ENCODE measurements at regions not wholly inside any gene's neighbourhood (a gene's known extent, or its start where the extent isn't known, plus 50 kb on each side); places are given as distances from the start of the nearest gene placed in this dataset.
"Not testable (repeated sequence)": the region's sequence is repeated elsewhere in the genome, so short reads cannot be mapped to it uniquely, and the experiment has no call there.

DNA sequence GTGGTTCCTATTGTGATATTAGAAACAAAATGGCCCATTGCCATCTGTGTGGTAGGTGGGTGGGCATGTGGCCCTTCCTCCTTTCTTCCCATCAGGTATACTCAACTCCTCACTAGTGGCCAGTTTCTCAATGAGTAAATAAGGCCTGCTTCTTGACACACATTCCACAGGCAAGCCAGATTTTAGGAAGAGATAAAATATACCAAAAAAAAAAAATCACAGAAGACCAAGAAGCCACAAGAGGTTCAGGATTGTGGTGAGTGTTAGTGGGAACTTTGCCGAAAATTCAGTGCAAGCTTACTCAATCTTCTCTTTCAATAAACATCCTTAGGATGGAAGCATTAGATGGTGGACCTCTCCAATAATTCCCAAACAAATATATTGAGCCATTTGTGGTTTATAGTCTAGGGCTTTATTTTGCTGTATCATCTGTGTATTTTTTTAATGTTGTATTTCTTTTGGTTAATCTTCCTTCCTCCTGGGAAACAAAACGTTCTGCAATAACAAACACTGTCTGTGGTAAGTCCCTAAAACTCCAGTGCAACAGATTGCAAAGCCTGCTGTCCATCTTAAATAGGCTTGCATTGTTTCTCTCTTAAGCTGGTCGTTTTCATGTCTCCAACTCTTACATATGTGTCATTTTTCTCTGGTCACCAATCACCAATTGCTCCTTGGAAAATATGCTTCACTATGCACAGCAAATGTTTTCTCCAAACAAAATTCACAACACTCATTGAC is 289.9 kb upstream of the KITLG start:
- no peak for FAIRE-seq

DNA sequence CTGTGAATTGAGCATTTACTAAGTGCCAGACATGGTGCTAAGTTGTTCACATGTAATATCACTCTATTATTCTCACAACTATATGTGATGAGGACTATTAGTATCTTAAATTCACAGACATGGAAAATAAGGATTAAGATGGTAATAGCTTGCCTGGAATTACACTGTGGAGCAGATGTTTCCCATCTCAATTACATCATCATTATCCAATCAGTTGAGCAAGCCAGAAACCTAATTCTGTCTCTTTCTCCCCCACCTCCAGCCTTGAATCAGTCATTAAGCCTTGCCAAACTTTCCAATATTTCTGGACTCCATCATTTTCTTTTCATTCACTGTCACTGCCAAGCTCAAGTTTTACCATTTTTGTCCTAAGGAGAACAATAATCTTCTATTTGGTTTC is 287.8 kb upstream of the KITLG start:
- FAIRE-seq, result no peak

DNA sequence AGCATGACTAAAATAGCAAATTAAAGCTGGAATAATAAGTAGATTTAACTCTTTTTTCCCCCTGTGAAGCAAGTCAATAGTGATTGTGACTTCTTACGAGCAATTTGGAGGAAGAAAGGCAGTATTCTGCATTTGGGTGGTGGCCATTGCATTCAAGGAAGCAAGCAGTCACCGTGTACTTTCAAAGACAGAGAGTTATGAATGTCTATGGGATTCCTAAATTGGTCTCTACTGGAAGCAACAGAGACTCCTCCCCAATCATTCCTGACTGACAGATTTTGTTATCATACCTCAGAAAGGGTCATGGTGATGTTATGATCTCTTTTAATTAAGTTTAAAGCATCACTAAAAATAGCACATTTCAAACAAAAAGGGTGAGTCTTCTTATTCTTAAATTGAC is 287.2 kb upstream of the KITLG start:
- no peak for FAIRE-seq

DNA sequence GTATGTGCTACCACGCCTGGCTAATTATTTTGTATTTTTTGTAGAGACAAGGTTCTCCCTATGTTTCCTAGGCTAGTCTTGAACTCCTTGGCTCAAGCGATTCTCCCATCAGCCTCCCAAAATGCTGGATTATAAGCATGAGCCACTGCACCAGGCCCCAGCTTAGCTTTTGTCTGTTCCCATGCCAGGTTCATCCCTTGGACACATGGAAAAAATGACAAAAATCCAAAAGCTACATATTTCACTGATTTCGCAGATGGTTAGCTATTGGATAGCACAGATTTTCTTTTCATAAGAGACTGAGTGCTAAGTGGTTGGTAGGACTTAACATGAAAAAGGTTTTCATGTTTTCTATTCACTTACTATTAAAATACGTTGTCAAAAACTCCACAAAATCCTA is 286.6 kb upstream of the KITLG start:
- FAIRE-seq, result no peak

DNA sequence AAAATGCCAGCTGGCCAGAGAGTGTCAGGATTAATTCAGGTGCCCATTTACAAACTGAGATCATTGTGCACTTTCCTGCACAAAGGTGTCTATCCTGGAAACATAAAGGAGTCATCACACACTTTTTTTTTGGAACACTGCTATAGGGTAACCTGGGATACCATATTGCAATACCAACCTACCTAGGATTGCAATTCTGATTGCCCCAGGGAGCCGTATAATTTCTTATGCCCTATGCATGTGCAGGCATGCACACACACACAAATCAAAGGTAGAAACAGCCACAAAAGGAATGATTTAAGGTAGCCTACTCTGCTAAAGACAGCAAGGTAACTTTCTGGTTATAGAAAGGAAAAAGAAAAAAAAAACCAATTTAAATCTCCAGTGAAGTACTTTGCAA is 285.3 kb upstream of the KITLG start:
- no peak for FAIRE-seq

DNA sequence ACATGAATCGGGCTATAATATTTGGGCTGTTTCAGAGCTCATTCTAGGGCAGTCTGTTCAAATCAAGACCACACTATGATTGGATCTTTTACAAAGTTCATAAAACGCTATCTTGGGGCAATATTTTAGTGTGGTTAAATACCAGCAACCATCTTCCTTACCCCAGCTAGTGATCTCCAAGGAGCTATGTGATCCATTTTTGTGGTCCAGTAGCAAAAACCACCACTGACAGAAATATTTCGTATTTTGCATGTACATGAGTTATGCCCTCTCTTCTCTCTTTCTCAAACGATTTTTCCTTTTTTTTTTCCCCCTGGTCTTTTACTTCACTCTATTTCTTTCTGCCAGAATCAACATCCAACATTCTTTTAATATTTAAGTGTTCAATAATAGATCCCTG is 280.6 kb upstream of the KITLG start:
- FAIRE-seq, result no peak

DNA sequence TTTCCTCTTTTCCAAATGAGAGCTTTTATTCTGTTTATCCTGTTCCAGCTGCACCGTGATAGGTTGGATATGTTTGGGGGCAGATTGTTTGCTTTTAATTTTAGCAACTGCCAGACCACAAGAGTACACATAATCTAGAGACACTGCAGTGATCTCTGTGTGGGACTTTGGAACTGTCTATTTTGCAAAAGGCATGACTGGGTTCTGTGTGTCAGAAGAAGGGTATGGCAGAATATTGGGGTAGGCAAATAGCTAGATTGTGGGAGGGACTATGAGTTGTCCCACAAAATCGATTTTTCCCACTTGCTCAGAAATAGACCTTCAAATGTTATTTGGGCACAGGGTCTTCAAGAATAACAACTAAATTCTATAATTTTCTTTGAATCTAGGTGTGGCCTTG is 275.9 kb upstream of the KITLG start:
- FAIRE-seq, result no peak

DNA sequence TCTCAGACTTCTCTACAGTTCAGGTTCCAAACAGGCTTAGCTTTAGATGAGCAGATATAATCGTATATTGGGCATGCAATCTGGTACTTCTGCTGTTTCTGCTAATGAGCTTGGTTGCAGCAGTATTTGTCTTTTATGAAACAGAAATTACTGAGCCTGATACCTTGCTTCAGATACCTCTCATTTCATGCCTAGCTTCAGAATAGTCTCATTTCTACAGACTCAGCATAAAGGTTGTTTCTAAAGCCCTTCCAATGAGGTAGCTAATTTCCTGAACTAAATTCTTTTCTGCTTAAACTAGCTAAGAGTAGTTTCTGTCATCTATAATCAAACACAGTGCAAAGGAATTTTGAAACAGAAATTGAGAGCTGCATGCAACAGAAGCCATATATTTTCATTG is 275.0 kb upstream of the KITLG start:
- FAIRE-seq, result no peak

DNA sequence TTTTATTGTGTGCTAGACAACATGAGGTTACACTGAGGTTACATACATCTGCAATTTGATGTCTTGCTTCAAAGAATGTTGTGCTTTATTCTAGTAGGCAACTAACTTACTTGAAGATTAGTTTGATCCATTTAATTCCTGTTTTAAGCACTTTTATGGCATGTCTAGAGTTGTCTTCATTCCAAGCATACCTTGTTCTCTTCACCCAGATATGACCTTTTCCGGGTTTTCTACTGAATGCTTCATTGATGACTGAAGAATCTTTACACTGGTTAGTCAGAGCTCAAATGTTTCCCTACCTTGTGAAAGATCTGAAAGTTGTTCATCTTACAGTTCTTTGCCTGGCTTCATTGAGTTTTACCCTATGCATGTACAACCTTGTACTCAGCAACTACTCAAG is 274.0 kb upstream of the KITLG start:
- no peak for FAIRE-seq

DNA sequence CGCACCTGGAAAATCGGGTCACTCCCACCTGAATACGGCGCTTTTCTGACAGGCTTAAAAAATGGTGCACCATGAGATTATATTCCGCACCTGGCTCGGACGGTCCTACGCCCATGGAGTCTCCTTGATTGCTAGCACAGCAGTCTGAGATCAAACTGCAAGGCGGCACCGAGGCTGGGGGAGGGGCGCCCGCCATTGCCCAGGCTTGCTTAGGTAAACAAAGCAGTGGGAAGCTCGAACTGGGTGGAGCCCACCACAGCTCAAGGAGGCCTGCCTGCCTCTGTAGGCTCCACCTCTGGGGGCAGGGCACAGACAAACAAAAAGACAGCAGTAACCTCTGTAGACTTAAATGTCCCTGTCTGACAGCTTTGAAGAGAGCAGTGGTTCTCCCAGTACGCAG is 267.0 kb upstream of the KITLG start:
- FAIRE-seq, result not testable (repeated sequence)

DNA sequence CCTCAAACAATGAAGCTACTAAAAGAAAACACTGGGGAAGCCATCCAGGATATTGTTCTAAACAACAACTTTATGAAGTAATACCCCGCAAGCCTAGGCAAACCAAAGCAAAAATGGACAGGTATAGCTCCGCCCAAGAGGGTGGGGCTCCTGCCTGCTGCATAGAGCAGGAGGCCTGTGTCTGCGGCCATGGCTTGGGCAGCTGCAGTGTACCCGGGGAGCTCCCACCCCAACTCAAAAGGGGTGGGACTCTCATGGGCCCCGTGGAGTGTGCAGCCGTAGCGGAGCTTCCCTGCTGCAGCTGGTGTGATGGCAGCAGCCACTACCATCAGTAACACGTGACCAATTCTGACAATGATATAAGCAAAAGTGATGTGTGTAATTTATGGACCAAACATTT is 264.2 kb upstream of the KITLG start:
- no peak for FAIRE-seq

DNA sequence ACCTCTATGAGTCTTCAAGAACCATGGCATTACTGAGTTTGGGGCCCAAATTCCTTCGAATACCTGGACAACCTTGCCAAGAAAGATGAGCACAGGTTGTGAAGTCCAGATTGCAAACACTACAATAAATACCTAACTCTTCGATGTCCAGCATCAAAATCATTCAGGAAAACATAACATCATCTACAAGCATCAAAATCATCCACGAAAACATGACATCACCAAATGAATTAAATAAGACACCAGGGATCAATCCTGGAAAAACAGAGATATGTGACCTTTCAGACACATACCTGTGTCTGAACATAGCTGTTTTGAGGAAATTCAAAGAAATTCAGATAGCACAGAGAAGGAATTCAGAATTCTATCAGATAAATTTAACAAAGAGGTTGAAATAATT is 262.0 kb upstream of the KITLG start:
- no peak for FAIRE-seq

DNA sequence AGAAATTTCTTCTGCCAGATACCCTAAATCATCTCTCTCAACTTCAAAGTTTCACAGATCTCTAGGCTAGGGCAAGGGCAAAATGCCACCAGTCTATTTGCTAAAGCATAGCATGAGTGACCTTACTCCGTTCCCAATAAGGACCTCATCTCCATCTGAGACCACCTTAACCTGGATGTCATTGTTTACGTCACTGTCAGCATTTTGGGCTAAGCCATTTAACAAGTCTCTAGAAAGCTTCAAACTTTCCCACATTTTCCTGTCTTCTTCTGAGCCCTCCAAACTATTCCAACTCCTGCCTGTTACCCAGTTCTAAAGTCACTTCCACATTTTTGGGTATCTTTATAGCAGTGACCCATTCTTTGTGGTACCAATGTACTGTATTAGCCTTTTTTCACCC is 259.2 kb upstream of the KITLG start:
- no peak for FAIRE-seq

DNA sequence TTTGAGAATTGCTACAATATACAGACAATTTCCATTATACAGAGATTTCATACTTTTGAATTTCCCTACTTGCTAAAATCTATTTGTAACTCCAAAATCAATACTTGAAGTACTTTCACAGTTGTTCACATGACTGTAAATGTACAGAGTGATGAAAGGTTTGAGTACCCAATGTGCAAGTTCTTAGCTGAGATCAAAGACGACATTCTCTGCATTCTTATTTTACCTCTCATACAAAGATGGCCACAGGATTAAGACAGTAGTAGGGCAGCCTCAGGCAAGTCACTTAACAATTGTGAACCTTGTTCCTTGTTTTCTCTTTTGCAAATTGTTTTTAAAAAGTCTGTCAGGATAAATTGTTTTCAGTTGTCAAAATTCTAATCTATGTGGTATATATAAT is 255.9 kb upstream of the KITLG start:
- FAIRE-seq, result no peak

DNA sequence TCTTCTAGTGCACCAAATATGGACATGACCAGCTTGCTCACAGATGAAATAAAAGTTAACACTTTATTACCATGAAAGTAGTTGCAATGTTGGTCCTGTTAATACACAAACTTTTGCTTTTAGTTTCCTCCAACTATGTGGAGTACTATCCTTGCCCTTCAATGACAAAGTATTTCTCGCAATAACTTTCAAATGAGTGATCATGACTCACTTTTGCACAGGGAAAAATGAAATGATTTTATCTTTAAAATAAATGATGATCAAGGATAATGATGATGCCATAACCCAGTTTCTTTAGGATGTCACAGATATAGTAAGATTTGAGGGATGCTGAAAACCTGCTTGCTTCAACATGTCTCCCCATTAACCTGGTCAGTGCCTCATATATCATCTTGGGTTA is 254.0 kb upstream of the KITLG start:
- FAIRE-seq, result no peak

DNA sequence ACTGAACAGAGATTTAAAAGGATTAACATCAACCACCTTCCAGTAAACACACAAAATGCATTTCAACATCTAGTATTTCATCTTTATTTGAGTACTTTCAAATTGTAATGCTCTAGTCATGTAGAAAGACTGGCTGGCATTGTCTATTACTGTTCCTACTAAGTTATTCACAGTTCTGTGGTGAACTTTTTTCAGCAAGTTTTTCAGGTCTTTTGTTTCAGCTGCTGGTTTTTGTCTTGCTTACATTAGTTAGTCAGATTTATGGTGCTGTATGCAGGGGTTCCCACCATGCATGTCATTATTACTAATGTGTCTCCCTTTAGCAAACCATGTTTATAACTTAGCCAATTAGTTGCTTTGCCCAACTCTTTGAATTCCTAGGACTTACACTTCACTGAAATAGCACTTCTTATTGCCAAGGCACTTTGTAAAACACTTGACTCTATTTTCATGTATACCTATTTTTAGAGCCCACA is 253.4 kb upstream of the KITLG start:
- no peak for FAIRE-seq

DNA sequence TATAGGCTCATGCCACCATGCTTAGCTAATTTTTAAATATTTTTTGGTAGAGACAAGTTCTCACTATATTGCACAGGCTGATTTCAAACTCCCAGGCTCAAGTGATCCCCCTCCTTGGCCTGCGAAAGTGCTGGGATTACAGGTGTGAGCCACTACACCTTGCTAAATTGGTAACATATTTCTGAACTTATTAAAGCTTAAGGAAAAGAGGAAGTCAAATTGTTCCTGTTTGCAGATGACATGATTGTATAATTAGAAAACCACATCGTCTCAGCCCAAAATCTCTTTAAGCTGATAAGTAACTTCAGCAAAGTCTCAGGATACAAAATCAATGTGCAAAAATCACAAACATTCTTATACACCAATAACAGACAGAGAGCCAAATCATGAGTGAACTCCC is 248.3 kb upstream of the KITLG start:
- not testable (repeated sequence) for FAIRE-seq

DNA sequence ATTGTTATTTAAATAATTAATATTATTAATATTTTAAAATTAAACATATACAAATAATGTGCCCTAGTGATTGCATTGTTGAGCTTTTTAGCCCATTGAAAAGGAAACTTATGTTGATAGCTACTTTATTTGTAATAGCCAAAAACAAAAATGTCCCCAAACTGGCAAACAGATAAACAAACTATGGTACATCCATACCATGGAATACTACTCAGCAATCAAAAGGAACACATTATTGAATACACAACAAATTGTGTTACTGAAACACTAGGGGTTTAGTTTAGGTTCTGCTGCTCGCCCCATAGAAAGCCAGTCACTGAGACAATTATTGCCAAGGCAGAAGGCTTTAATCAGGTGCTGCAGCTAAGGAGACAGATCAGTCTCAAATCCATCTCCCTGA is 239.7 kb upstream of the KITLG start:
- FAIRE-seq, result no peak

DNA sequence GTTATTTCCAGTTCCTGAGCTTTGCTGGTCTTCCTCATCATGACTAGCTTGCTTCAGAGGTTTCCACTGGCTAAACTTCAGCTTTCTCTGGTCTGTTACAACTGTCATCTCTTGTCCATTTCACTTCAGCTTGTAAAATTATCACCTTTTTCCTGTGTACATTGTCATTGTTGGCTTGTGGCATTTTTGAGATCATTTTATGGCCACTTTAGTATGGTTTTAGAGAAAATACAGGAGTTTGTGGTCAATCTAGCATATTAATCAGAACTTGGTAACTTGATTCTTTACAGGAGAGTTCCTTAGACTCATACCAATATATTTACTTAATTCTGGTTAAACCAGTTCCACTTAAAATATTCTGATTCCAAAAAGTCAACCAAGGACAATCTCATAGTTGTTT is 235.9 kb upstream of the KITLG start:
- no peak for FAIRE-seq

DNA sequence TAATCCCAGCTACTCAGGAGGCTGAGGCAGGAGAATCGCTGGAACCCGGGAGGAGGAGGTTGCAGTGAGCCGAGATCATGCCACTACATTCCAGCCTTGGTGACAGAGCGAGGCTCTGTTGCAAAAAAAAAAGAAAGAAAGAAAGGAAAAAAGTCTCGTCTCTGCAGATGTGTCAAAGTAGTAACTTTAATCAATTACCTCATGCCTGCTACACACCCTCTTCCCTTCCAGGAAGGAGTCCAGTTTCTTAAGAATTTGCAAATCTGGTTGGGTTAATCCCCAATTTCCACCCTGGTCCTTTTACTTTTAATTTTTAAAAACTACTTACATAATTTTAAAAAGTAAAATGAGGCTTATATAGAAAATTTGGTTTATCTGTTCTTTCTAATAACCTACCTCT is 234.5 kb upstream of the KITLG start:
- no peak for FAIRE-seq

DNA sequence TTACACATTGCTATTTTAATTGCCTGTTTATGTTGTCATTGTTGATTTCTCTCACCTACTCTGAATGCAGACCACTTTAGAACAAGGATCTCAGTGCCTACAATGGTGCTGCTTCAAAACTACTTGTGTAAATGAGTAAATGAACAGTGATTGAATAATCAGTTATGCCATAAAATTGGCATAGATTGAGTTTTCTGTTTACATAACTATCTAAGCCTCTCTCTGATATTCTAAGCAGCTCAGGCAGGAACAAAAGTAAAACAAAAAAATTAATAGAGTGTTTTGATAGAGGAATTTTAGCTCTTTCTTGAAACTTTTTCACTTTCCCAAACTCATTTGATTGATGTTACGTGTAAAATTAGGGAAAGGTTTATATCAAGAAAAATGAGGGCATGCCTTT is 232.3 kb upstream of the KITLG start:
- FAIRE-seq, result no peak

DNA sequence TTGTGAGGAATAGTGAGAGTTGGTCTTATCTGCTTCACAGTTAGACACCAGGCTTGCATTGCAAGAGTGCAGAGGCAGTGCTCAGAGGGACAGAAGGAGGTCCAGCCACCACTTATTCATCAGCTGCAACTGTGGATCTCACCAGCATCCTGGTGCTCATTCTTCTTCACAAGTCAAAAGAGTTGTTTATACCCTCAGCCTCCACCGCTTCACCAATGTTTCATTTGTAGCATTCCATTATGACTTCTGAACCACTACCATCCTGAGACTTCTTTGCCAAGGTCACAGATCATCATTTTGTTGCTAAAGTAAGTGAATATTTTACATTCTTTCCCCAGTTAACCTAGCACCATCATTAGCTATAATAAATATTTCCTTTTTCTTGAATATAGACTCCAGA is 230.5 kb upstream of the KITLG start:
- no peak for FAIRE-seq

DNA sequence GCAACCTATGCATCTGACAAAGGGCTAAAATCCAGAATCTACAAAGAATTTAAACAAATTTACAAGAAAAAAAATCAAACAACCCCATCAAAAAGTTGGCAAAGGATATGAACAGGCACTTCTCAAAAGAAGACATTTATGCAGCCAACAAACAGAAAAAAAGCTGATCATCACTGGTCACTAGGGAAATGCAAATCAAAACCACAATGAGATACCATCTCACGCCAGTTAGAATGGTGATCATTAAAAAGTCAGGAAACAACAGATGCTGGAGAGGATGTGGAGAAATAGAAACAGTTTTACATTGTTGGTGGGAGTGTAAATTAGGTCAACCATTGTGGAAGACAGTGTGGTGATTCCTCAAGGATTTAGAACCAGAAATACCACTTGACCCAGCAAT is 229.6 kb upstream of the KITLG start:
- not testable (repeated sequence) for FAIRE-seq

DNA sequence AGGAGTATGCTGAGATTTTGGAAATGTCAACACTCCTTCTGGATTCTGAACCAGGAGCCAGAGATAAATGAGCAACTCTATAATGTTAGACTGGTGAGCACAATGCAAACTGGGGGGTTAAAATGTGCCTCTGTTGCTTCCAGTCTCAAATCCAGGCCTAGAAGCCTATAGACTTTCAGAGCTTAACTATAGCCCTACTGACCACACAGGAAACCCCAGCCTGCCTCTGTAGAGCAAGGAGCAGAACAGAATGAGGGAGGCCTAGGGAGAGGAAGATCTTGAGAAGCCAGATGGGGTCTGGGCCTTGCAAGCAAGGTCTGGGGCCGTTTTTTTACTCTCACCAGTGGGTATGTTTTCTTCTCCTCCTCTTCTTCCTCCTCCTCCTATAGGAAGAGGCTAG is 225.4 kb upstream of the KITLG start:
- FAIRE-seq, result no peak

DNA sequence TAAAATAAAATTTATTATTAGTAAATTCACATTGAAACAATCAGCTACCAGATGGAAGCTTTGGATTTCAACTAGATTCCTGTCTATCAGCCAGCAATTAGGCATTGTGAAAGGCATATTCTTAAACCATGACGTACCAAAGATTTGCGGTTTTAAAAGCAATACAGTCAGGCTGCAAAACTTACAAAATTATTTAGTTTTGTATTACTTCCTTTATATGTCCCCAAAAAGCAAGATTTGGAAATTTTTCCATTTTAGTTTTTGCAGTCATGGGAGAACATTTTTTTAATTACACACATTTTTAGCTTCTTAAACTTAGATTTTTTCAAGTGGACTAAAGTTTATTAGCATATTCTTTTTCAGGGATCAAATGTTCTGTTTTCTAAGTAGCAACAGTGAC is 225.0 kb upstream of the KITLG start:
- no peak for FAIRE-seq
